HG03103 (cell line): ENCODE measurements at regions not wholly inside any gene's neighbourhood (a gene's known extent, or its start where the extent isn't known, plus 50 kb on each side); places are given as distances from the start of the nearest gene placed in this dataset.
"Not testable (repeated sequence)": the region's sequence is repeated elsewhere in the genome, so short reads cannot be mapped to it uniquely, and the experiment has no call there.

Source experiments
- ATAC-seq: cut with Tn5 transposase; IDR thresholded peaks from one replicate; pipeline ENCODE4 v1.9.1; 2021; ENCODE audit warnings: low read depth; ENCODE audit not compliant: unreplicated experiment

DNA sequence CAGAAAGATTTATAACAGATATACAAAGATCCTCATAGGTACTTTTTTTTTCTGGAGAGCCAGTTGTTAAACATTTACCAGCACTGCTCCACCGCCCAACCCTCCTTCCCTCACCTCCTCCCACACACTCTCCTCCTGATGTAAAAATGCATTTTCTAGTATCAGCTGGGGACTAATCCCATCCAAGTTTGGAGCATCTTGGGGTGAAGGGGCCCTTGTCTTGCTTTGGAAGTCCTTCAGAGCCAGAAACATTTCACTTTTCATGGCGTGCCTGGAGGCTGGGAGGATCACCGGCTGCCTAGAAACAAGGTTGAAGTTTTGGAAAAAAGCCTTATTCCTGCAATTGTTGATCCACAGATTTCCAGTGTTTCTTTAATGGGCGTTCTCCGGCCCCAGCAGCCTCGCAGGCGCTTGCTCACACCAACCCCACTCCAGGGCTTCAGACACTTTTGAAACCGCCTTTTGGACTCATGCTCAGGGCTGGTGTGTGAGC, 165.1 kb upstream of the AFDN start:
- no peak for ATAC-seq

GRCh38 chr6:167662075-167662880, 164.4 kb upstream of the AFDN start:
- no peak for ATAC-seq

DNA sequence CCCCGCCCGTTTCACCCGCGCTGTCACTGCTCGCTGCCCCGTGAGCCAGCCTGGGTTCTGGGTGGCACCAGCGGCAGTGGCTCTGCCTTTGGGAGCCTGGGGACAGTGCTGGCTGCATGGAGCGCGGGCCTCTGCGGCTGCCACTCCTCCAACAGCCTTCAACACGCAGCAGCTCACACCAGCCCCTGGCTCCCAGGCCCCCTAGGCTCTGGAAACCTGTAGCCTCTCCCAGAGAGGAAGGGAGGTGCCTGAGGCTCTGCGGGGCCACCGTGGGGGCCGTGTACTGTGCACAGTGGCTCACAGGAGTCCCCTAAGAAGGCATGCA, 163.9 kb upstream of the AFDN start:
- no peak for ATAC-seq

DNA sequence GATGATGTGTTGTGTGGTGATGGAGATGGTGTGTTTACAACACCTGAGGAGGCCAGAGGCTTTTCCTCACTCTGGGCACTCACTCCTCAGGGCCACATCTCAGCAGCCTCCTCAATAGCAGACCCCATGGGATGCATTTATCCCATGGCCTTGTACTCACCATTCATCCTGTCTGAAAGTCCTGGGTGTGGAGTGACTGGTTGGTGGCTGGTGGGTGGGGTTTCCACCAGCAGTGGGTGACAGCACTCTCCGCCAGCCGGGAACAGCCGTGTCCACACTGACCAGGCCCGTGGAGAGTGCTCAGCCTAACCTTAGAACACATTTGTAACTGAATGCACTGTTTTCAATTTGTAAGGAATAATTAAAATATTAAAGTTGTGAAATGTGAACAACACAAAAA, 163.4 kb upstream of the AFDN start:
- no peak for ATAC-seq

- no peak for ATAC-seq
These were observed 162.8 kb upstream of the AFDN start for GRCh38 chr6:167663784-167664443.

DNA sequence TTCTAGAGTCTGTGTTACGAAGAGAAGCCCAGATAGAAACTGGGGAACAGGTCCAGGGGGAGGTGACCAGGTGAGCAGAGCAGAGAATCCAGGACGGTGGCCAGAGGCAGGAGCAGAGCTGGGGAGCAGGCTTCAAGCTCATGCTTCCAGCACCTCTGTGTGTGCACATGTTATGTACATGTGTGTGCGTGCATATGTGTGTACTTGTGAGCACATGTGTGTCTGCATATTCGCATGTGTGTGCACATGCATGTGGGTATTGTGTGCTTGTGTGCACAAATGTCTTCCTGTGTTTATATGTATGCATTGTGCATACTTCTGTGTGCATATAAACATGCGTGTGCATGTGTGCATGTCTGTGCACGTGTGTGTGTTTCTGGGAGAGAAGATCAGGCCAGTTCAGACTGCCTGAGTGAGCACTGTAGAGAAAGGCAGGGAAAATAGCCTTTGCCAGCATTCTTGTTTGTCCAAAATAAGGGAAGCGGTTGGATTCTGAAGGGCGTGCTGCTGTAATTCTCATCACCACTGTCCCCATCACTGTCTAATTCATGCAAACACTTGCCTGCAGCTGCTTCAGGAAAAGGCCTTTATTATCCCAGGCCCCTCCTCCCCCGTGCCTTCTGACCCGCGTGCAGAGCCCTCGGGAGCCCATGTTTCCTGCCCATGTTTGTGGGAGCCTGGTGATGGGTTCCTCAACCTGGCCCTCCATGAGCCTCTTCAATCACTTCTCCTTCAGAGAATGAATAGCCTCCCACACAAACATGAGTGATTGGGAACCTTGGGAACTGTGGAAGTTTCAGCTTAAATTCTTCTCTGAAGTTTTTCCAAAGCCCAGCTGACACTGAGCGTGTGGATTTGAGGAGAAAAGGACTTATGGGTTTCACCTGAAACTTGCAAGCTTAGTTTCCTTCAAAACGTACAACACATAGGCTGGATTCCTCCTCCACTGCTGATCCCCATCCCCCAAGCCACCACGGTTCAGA, 161.7 kb upstream of the AFDN start:
- ATAC-seq, result no peak

DNA sequence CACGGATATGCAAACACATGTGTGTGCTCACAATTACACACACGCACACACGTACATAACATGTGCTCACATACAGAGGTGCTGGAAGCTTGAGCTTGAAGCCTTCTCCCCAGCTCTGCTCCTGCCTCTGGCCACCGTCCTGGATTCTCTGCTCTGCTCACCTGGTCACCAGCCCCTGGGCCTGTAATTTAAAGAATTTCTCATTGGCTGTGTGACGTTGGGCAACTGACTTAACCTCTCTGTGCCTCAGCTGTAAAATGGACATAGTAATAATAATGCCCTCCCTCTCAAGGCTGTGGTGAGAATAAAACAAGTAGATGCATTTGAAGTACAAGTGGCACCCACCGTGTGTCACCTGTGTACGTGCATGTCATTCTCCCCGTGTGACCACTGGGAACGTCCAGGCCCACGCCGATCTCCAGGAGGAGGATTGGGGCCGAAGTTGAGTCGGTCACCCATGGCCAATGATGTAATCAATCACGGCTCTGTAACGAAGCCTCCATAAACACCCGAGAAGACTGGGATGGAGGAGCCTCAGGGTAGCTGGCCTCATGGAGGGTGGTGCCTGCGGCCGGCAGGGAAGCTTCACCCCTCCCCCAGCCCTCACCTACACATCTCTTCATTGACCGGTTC, 160.9 kb upstream of the AFDN start:
- no peak for ATAC-seq

- ATAC-seq, result no peak
These were observed 160.0 kb upstream of the AFDN start for GRCh38 chr6:167666571-167667203.

GRCh38 chr6:167667204-167668018, 159.3 kb upstream of the AFDN start:
- ATAC-seq, result no peak

- no peak for ATAC-seq
These were observed 158.5 kb upstream of the AFDN start for GRCh38 chr6:167668019-167668753.

- no peak for ATAC-seq
These were observed 157.8 kb upstream of the AFDN start for GRCh38 chr6:167668754-167669552.

GRCh38 chr6:167669553-167669849, 157.2 kb upstream of the AFDN start:
- no peak for ATAC-seq

DNA sequence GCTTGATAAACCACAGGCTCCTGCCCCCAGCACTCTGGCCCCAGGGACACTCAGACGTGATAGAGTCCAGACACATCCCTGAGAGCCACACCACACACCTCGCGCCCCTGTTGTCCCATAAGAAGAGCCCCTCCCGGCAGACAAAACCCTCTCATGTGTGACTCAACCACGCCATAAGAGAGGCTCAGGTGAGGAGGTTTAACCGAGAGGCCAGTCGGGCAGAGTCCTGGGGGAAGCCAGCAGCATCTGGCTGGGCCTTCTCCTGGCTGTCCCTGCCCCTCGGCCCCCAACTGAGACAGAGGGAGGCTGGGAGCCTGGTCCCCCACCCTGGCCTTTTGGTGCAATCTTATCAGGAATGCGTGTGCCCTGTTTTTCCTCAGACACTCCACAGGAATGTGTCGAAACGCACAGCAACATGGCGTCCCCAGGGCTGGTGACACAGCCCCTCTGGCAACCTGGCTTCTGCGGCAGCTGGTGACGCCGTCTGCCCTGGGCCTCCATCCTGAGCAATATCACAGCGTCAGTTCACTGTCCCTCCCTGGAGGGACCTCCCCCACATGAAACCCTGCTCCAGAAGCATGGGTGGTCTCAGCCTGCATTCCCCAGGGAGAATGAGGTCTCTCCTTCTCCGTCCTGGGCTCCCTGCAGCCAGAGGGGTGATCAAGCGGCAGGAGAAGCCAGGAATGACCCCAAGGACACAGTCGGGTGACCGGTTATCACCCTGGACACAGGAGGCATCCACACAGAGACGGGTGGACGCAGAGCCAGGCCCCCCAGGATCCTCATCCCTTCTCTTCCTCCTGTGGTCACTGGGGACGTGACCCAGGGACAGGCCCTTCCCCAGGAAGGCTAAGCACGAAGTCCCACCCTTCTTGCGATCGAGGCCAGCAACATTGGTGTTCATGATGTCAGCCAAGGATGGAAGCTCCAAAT, 156.6 kb upstream of the AFDN start:
- ATAC-seq, result no peak

- no peak for ATAC-seq
These were observed 155.8 kb upstream of the AFDN start for GRCh38 chr6:167670938-167671338.

DNA sequence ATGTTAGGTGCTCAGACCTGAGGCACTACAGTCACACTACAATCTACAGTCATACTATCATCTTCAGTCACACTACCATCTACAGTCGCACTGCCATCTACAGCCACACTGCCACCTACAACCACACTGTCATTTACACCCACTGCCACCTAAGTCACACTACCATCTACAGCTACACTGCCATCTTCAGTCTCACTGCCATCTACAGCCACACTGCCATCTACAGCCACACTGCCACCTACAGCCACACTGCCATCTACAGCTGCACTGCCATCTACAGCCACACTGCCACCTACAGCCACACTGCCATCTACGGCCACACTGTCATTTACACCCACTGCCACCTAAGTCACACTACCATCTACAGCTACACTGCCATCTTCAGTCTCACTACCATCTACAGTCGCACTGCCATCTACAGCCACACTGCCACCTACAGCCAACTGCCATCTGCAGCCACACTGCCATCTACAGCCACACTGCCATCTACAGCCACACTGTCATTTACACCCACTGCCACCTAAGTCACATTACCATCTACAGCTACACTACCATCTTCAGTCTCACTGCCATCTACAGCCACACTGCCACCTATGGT, 155.2 kb upstream of the AFDN start:
- ATAC-seq, result not testable (repeated sequence)

DNA sequence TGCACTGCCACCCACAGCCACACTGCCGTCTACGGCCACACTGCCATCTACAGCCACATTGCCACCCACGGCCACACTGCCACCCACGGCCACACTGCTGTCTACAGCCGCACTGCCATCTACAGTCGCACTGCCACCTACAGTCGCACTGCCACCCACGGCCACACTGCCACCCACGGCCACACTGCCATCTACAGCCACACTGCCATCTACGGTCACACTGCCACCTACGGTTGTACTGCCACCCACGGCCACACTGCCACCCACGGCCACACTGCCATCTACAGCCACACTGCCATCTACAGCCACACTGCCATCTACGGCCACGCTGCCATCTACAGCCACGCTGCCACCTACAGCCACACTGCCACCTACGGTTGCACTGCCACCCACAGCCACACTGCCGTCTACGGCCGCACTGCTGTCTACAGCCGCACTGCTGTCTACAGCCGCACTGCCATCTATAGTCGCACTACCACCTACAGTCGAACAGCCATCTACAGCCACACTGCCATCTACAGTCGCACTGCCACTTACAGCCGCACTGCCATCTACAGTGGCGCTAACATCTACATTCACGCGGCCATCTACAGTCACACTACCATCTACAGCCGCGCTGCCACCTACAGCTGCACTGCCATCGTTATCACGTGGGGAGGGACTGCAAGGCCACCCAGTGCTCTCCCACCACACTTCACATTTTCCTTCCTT, 154.6 kb upstream of the AFDN start:
- no peak for ATAC-seq
